GM12874 (cell line): ENCODE measurements at regions not wholly inside any gene's neighbourhood (a gene's known extent, or its start where the extent isn't known, plus 50 kb on each side); places are given as distances from the start of the nearest gene placed in this dataset.

Experiments used
- CTCF ChIP-seq: IDR thresholded peaks from 2 replicates; pipeline ENCODE4 v1.5.1; 2011; ENCODE audit warnings: low read depth, mild to moderate bottlenecking, control low read depth, low read length, moderate library complexity; ENCODE audit not compliant: insufficient read depth

- no peak for TF ChIP-seq CTCF
Measured at GRCh38 chr16:65524997-65525396, 403.1 kb upstream of the CDH11 start.

GRCh38 chr16:65524231-65524630, 402.4 kb upstream of the CDH11 start:
- TF ChIP-seq CTCF, result no peak

- TF ChIP-seq CTCF, result no peak
Measured at GRCh38 chr16:65523283-65523944, 401.6 kb upstream of the CDH11 start.

- no peak for TF ChIP-seq CTCF
Measured at GRCh38 chr16:65522412-65522811, 400.5 kb upstream of the CDH11 start.

- TF ChIP-seq CTCF, result no peak
Measured at GRCh38 chr16:65521633-65522328, 399.9 kb upstream of the CDH11 start.

GRCh38 chr16:65519402-65519801, 397.5 kb upstream of the CDH11 start:
- TF ChIP-seq CTCF, result no peak

- no peak for TF ChIP-seq CTCF
Measured at GRCh38 chr16:65515193-65515592, 393.3 kb upstream of the CDH11 start.
